Activated CD4-positive, CD25-positive, alpha-beta regulatory T cell treated with anti-CD3 and anti-CD28 coated beads, Interleukin-2, amount 50 U/mL, for 16 hours (primary cell): ENCODE measurements at regions not wholly inside any gene's neighbourhood (a gene's known extent, or its start where the extent isn't known, plus 50 kb on each side); places are given as distances from the start of the nearest gene placed in this dataset.

Experiments used
- DNase-seq: peaks from one replicate; pipeline ENCODE4 v3.0.0-alpha.2; 2020; ENCODE audit warnings: low read depth, low spot score

DNA sequence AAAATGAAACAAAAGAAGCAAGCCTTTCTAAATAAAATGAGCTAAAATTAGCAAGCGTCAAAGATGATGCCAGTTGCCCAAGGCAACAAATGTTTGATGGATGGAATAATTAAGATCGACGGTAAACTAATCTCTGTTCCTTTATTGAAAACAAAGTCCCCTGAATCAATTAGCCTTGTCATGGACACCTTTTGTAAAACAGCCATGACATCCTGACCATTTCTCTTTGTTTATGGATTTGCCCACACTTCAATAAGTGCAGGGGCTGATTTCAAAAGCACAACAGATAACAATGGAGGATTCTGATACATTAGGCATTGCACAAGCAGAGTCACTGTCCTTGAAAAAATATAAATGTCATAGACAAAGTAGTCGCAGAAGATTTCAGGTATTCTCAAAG is 160.1 kb upstream of the HNRNPA3 start:
- DNase-seq: no peak

DNA sequence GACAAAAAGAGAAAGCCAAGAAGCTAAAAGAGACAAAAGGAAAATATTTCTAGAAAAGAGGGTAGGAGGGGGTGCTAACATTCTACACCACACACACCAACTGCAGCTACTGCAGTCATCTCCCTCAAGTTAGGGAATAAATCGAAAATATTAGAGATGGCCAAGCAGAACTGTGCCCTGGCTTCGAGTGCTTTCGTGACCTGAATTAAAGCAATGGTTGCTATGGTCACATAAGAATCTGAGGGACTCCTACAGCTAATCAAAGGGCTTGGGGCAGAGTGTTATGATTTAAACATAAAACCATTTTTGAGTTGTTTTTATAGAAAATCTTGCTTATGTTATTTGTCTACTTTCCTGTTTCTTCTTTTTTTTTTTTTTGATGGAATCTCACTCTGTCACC is 159.6 kb upstream of the HNRNPA3 start:
- DNase-seq: no peak

- DNase-seq: no peak
These were observed 158.9 kb upstream of the HNRNPA3 start for GRCh38 chr2:177053716-177054115.

- no peak for DNase-seq
These were observed 156.1 kb upstream of the HNRNPA3 start for GRCh38 chr2:177056481-177056929.

DNA sequence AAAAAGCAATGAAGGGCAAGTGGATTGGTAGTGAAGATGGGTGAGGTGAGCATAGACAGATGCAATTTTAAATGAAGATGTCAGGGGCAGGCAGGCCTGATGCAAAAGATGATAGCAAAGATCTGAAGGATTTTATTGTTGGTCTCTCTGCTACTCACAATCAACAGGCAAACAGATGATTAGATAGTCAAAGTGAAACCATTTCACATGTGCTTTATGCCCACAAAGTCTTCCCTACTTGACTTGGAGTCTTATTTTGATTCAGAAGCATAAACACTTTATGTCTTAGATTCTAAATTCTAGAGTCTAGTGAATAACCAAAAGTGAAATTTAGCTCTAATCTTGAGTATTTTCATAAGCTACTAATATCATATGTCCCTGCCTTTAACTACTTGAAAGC is 153.8 kb upstream of the HNRNPA3 start:
- no peak for DNase-seq

GRCh38 chr2:177059293-177059692 is 153.3 kb upstream of the HNRNPA3 start:
- no peak for DNase-seq

DNA sequence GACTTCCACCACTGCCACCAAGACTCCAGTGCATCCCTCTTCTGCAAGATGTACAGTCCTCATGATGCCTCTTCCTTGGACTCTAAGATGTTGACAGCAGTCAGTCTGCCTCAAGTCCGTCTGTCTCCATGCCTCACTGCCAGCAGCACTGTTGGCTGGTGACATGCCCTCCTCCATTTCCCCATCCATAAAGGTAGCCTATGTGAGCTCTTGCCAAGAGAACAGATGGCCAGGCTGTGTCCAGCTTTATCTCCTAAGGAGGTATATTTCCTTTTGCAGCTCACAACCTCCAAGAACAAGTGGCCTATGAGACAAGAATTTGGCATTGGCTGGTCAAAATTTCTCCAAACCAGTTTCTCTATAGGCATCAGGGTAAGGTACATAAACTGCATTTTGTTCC is 149.3 kb upstream of the HNRNPA3 start:
- DNase-seq: no peak

- no peak for DNase-seq
These were observed 148.2 kb upstream of the HNRNPA3 start for GRCh38 chr2:177064422-177064821.

DNA sequence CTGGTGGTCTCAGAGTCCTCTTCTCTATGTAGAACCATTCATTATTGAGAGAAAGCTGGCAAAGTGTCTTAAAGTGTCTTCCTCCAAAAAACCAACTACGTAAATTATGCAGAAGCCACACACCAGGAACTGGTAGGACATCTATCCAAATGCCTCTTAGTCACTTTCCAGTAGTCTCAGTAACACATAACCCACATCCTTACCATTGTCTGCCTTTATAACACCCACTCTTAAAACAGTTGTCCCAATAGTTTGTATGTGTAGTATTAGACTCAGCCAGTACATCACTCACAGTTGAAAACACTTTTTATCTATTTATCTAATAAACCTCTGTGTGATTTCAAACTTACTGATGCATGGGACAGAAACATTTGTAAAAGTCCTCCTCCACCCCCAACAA is 143.6 kb upstream of the HNRNPA3 start:
- no peak for DNase-seq

DNA sequence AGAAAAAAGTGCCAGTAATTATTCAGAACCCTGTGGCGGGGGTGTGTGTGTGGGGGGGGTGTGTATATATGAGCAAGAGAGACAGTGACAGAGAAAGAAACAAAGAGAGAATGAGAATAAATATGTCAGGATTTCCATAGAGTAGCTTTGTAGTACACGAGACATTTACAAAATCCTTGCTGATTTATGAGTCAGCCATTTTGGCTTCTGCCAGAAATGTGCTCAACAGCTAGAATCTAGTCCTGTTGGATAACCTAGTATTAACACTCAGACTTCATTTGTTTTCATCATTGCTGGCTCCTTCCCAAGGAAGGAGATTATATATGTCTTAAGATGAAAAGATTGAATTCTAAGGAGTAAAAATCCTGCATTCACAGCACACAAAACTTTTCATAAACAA is 140.5 kb upstream of the HNRNPA3 start:
- no peak for DNase-seq

DNA sequence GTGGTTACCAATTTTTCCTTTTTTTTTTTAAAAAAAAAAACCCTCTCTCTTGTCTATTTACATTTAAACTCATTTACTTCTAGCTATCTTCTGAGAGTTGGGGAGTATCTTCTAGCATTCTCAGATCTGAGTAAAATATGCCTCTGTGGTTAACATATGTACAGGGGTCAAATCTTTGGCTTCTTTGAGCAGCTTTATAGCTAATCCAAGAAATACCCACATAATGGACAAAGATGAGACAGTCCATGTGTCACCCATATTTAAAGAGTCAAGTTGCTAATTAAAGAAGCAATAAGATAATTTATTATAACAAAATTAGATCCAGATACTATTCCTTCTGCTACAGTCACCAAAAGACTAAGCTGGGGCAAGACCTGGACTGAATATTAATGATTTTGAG is 139.0 kb upstream of the HNRNPA3 start:
- no peak for DNase-seq

DNA sequence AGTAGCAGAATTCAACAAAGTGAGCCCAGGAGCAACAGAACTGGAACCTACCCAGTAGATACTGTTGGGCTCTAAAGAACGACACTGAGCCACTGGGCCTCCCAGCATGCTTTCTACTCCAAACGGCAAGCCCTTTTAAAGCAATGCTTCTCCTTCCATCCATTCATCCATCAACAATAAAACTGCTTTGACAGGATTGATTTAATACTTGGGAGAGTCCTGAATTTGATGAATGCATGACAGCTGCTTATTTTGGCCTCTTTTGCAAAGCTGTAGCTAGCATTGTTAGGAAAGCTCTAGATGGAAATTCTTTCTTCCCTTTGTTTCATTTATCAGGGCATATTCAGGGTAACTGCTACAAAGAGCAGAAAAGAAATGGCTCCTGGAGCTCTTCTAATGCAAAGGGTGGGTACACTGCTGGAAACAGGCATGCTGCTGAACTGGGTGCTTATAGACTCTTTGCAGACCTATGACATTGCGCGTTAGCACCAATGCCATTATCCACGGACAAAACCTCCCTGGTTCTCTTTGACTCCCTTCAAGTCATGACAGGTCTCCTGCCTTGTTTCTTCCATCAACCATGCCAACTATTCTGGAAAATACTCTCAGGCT is 138.4 kb upstream of the HNRNPA3 start:
- no peak for DNase-seq

GRCh38 chr2:177075254-177075653 is 137.3 kb upstream of the HNRNPA3 start:
- DNase-seq: no peak

DNA sequence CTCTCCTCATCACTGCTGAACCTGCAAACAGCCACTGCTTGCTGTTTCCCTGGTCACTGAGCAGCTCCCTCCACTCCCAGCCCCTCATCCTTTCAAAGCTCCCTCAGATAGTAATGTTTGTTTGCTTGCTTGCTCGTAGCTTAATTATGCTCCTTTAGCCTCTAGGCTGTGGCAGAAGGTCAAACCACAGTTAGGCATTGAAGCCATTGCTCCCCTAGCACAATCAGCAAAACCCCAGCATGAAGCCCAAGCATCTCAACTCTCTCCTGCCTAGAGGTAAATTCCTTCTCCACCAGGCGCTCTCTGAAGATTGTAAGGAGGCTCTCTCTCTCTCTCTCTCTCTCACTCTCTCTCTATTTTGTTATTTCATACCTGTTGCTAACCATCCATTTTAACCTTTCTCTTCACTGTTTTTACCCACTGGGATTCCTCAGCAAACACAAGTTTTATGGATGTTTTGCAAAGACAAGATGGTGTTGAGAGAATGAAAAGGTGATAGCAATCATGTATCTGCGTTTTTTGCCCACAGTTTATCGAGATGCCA is 135.9 kb upstream of the HNRNPA3 start:
- DNase-seq: no peak

DNA sequence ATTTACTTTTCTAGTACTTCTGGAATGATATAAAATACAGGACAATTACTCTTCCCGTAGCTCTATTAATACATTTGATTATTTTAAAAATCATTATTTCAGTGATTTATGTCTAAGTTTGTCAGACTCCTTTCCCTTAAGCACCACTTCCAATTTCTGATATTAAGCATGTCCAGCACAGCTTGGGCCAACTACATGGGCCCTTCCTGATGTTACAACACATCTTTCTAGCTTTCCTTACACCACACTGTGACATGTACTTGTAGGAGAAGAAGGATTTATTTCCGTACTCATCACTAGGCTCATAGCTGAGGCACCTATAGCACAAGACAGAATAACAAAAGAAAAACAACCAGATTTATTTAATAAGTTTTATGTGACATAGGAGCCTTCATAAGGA is 134.8 kb upstream of the HNRNPA3 start:
- no peak for DNase-seq

- no peak for DNase-seq
These were observed 134.2 kb upstream of the HNRNPA3 start for GRCh38 chr2:177078416-177078815.

DNA sequence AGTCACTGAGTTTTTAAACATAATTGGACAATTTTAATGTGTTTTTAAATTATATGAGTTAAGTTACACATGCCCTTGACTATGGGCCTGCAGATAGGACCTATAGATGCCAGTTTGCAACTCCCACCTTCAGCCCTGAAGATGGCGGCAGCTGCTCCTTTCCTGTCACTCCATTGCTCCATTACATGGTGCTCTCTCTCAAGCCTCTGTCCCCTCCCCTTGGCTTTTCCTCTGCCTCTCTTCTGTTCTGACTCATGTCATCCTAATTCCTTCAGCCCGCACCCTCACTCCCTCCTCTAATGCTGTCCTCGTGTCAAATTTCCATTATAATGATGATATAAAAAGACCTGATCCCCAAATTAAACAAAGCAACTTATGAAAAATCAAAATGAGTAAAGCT is 133.7 kb upstream of the HNRNPA3 start:
- DNase-seq: no peak

- DNase-seq: no peak
These were observed 131.8 kb upstream of the HNRNPA3 start for GRCh38 chr2:177080746-177081284.

DNA sequence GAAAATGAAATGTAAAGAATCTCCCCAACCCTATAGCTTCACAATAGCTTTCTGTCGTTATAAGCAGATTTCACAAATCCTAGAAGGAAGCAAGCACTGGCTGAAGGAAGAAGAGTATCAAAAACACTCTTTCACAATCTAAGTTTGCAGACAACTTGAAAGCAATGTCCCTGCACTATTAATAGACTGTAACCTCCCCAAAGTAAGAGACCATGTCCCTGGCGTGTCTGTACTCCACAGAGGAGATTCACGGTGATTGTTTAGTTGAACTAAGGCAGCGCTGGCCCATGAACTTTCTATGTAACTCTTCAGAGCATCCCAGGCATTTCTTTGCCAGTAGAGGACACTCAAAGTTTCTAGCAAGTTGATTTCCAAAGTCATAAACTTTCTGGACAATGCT is 128.0 kb upstream of the HNRNPA3 start:
- DNase-seq: no peak

DNA sequence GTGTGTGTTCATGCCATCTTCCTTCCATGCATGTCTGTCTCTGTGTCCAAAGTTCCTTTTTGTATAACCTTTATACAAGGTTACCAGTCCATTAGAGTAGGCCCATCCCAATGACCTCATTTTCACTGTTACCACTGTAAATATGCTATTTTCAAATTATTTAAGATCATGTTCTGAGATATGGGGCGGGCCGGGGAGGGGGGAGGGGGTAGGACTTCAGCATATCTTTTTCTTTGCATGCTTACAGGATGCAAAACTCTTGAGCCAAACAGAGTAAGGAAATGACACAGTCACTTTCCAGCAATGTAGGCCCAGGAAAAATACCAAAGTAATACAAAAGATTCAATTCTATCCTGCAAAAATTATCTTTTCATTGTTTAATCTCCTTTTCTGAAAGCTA is 124.1 kb upstream of the HNRNPA3 start:
- DNase-seq: no peak

- no peak for DNase-seq
These were observed 121.6 kb upstream of the HNRNPA3 start for GRCh38 chr2:177090967-177091366.

- no peak for DNase-seq
These were observed 119.2 kb upstream of the HNRNPA3 start for GRCh38 chr2:177093371-177093770.

DNA sequence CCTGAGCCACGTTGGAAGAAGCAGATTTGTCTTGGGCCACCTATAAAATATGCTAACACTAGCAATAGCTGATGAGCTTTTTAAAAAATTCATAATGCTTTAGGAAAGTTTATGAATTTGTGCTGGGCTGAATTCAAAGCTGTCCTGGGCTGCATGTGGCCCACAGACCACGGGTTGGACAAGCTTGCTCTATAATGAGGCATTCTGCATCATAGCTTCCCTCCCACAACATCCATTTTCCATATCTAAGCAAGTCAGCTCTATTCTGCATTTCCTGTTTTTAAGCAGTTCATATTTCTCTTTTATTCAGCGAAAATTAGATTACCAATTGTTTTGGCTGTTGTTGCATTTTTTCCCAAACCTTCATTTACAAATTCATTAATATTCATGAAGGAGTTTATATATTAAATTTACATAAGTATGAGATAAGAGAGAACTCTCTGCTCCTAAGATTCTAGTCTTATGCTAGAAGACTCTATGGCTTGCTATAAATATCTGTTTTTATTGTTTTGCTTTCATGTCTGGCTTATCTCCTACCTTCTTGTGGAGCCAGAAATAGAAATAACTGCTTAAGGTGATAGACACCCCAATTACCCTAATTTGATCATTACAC is 114.5 kb upstream of the HNRNPA3 start:
- DNase-seq: no peak
